Activated B cell treated with CpG ODN at 0.5 μM for 24 hours (primary cell): ENCODE measurements at regions not wholly inside any gene's neighbourhood (a gene's known extent, or its start where the extent isn't known, plus 50 kb on each side); places are given as distances from the start of the nearest gene placed in this dataset.

ENCODE experiments used
- ATAC-seq: fragments of 200-7000 bp; cut with Tn5 transposase; one replicate; pipeline ENCODE4 v1.10.0; 2021; ENCODE audit warnings: low read depth, mild to moderate bottlenecking, moderate library complexity
- CTCF ChIA-PET: fragments of 350-600 bp; sonication (Branson Sonifier 250); formaldehyde crosslinking; loops from one replicate; lab custom pipeline; 2021; ENCODE audit warnings: antibody characterized with exemption; lab: Charles Lee
- POLR2A ChIA-PET: fragments of 350-600 bp; sonication (Branson Sonifier 250); formaldehyde crosslinking; loops from one replicate; lab custom pipeline; 2021; ENCODE audit warnings: antibody characterized with exemption; lab: Charles Lee
- DNase-seq: peaks from one replicate; pipeline ENCODE4 v3.0.0; 2022
- H3K27ac Mint-ChIP-seq: one replicate; pipeline ENCODE4 v1.8.0; 2020; ENCODE audit warnings: mixed read lengths
- H3K27me3 Mint-ChIP-seq: one replicate; pipeline ENCODE4 v1.8.0; 2021; ENCODE audit warnings: mixed read lengths
- H3K36me3 Mint-ChIP-seq: one replicate; pipeline ENCODE4 v1.8.0; 2021; ENCODE audit warnings: low read depth, mixed read lengths
- H3K4me1 Mint-ChIP-seq: one replicate; pipeline ENCODE4 v1.8.0; 2021; ENCODE audit warnings: mixed read lengths
- H3K4me3 Mint-ChIP-seq: one replicate; pipeline ENCODE4 v1.8.0; 2020; ENCODE audit warnings: mild to moderate bottlenecking, mixed read lengths
- H3K9me3 Mint-ChIP-seq: one replicate; pipeline ENCODE4 v1.8.0; 2020; ENCODE audit warnings: mixed read lengths
- intact Hi-C: fragments of 100-400 bp; cut with micrococcal nuclease; formaldehyde crosslinking; loops from one replicate; pipeline ENCODE4 v1.15.1; 2024
- TF ChIP-seq, protein P1 (sequence below): fragments of 200-600 bp; IDR thresholded peaks from one replicate; pipeline ENCODE4 v1.8.0; 2022; ENCODE audit warnings: antibody characterized with exemption, mild to moderate bottlenecking

DNA sequence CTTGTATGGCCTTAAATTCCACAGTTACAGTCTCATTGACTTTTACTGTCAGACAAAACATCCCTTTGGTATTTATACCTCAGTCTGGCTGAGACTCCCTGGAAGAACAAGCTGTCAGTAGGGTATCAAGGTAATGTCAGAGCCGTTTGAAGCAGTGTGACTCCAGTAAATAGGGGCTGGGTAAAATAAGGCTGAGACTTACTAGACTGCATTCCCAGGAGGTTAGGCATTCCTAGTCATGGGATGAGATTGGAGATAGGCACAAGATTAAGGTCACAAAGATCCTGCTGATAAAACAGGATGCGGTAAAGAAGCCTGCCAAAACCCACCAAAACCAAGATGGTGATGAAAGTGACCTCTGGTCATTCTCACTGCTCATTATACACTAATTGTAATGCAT, 219.5 kb upstream of the SKOR2 start:
- no peak overlapping the region for H3K27ac Mint-ChIP-seq
- intact Hi-C loops: no loop called here
- no peak overlapping the region for H3K4me3 Mint-ChIP-seq
- no peaks in the 10 kb centered on the region for H3K9me3 Mint-ChIP-seq
- H3K4me1 Mint-ChIP-seq: no peaks in the 10 kb centered on the region
- TF ChIP-seq, protein P1, sequence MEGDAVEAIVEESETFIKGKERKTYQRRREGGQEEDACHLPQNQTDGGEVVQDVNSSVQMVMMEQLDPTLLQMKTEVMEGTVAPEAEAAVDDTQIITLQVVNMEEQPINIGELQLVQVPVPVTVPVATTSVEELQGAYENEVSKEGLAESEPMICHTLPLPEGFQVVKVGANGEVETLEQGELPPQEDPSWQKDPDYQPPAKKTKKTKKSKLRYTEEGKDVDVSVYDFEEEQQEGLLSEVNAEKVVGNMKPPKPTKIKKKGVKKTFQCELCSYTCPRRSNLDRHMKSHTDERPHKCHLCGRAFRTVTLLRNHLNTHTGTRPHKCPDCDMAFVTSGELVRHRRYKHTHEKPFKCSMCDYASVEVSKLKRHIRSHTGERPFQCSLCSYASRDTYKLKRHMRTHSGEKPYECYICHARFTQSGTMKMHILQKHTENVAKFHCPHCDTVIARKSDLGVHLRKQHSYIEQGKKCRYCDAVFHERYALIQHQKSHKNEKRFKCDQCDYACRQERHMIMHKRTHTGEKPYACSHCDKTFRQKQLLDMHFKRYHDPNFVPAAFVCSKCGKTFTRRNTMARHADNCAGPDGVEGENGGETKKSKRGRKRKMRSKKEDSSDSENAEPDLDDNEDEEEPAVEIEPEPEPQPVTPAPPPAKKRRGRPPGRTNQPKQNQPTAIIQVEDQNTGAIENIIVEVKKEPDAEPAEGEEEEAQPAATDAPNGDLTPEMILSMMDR: no peak
- ChIA-PET POLR2A (no interaction called here), CTCF (no interaction called here)
- DNase-seq (no peak), ATAC-seq (no peak)
- H3K27me3 Mint-ChIP-seq: peaks cover 2% of the 10 kb centered on the region
- H3K36me3 Mint-ChIP-seq: no peaks in the 10 kb centered on the region

DNA sequence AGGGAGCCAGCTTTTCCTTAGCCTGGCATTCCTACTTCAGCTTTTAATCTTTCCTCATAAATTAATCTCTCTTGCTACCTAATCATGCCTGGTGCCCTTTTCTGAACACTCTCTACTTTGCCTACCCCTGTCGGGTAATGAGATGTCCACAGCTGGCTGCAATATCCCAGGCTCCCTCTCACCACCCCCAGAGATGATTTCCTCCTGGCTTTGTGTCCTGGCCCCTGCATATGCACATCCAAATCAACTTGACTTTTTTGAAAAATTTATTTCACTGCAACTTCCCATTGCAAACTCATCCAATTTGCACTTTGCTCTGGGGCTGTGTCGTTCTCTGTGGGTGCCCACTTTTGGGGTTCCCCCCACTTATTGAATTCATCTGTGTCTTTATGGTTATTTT, 218.1 kb upstream of the SKOR2 start:
- DNase-seq (no peak), ATAC-seq (no peak)
- no peaks in the 10 kb centered on the region for H3K36me3 Mint-ChIP-seq
- peaks cover 2% of the 10 kb centered on the region for H3K27me3 Mint-ChIP-seq
- no peak overlapping the region for H3K4me3 Mint-ChIP-seq
- ChIA-PET CTCF (no interaction called here), POLR2A (no interaction called here)
- H3K9me3 Mint-ChIP-seq: no peaks in the 10 kb centered on the region
- TF ChIP-seq, protein P1: no peak
- no peaks in the 10 kb centered on the region for H3K4me1 Mint-ChIP-seq
- no peak overlapping the region for H3K27ac Mint-ChIP-seq
- intact Hi-C loops: no loop called here

DNA sequence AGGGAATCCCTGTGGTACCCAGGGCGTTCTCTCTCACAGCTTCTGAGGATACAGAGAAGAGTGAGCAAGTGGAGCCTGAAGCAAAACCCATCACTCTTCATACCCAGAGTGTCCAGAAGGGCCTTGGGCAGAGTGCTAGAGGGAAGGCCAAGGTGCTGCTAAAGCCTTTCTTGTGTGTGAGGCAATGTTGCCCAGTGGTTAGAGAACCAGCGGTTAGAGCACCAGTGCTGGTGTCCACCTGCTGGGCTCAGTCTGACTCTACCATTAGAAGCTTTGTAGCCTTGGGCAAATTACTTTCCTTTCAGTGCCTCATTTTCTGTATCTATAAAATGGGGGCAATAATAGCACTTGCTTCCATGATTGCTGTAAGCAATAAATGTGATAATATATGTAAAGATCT, 210.5 kb upstream of the SKOR2 start:
- H3K36me3 Mint-ChIP-seq: no peaks in the 10 kb centered on the region
- ATAC-seq (no peak), DNase-seq (no peak)
- no peaks in the 10 kb centered on the region for H3K9me3 Mint-ChIP-seq
- no peaks in the 10 kb centered on the region for H3K4me1 Mint-ChIP-seq
- no peak overlapping the region for H3K4me3 Mint-ChIP-seq
- ChIA-PET POLR2A (no interaction called here), CTCF (no interaction called here)
- peaks cover 2% of the 10 kb centered on the region for H3K27me3 Mint-ChIP-seq
- H3K27ac Mint-ChIP-seq: no peak overlapping the region
- TF ChIP-seq, protein P1: no peak
- intact Hi-C loops: no loop called here

DNA sequence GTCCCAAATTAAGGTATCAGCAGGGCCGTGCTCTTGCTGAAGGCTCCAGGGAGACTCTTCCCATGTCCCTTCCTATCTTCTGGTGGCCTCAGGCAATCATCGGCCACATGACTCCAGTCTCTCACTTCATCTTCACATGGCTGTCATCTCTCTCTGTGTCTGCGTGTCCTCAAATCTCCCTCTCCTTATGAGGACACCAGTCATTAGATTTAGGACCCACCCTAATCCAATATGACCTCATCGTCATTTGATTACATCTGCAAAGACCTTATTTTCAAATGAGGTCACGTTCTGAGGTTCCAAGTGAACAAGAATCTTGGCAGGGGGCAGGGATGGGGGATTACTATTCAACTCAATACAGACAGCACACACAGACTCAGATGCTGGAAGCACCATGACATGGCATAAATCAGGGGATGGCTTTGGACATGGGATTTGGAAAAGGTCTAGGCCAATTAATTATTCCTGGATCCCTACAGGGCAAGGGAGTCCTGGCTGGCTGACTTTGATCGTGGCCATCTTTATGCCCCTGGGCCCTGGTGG, 210.0 kb upstream of the SKOR2 start:
- H3K9me3 Mint-ChIP-seq: no peaks in the 10 kb centered on the region
- H3K27ac Mint-ChIP-seq: no peak overlapping the region
- intact Hi-C loops: no loop called here
- H3K27me3 Mint-ChIP-seq: peaks cover 2% of the 10 kb centered on the region
- no peaks in the 10 kb centered on the region for H3K4me1 Mint-ChIP-seq
- TF ChIP-seq, protein P1: no peak
- ChIA-PET CTCF (no interaction called here), POLR2A (no interaction called here)
- DNase-seq (no peak), ATAC-seq (no peak)
- no peak overlapping the region for H3K4me3 Mint-ChIP-seq
- no peaks in the 10 kb centered on the region for H3K36me3 Mint-ChIP-seq

DNA sequence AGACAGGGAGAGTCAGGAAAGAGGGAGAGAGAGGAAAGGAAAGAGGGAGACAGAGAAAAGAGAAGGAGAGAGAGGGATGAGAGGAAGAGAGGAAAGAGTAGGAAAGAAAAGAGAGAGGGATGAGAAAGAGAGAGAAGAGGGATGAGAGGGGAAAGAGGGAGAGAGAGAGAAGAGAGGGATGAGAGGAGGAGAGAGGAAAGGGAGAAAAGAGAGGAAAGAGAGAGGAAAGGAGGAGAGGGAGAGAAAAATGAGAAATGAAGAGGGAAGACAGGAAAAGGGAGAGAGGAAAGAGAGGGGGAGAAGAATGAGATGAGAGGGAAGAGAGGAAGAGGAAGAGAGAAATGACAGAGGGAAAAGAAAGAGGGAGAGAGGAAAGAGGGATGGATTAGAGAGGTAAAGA, 207.0 kb upstream of the SKOR2 start:
- no peak overlapping the region for H3K27ac Mint-ChIP-seq
- TF ChIP-seq, protein P1: peak; percentile 36
- no peaks in the 10 kb centered on the region for H3K36me3 Mint-ChIP-seq
- ATAC-seq (no peak), DNase-seq (no peak)
- no peaks in the 10 kb centered on the region for H3K27me3 Mint-ChIP-seq
- ChIA-PET CTCF (no interaction called here), POLR2A (no interaction called here)
- intact Hi-C loops: no loop called here
- no peak overlapping the region for H3K4me3 Mint-ChIP-seq
- no peaks in the 10 kb centered on the region for H3K9me3 Mint-ChIP-seq
- H3K4me1 Mint-ChIP-seq: no peaks in the 10 kb centered on the region
